Stimulated activated naive CD8-positive, alpha-beta T cell treated with anti-CD3 and anti-CD28 coated beads, Interleukin-15, amount 100 ng/mL, for 72 hours (primary cell): ENCODE measurements at regions not wholly inside any gene's neighbourhood (a gene's known extent, or its start where the extent isn't known, plus 50 kb on each side); places are given as distances from the start of the nearest gene placed in this dataset.

Experiments used
- ATAC-seq: fragments of 150-1000 bp; cut with Tn5 transposase; 2 replicates; pipeline ENCODE4 v1.10.0; 2021; ENCODE audit warnings: mild to moderate bottlenecking, moderate library complexity
- DNase-seq, 2 donors: peaks; one replicate each; pipeline ENCODE4 v3.0.0; 2021 to 2022
- H3K27ac Mint-ChIP-seq, 2 donors: one replicate each; pipeline ENCODE4 v1.8.0; 2022; ENCODE audit warnings: mild to moderate bottlenecking in 2 of 2, mixed read lengths in 2 of 2, moderate library complexity in 2 of 2
- H3K27me3 Mint-ChIP-seq: one replicate; pipeline ENCODE4 v1.8.0; 2022; ENCODE audit warnings: mixed read lengths
- H3K4me1 Mint-ChIP-seq: one replicate; pipeline ENCODE4 v1.8.0; 2022; ENCODE audit warnings: mild to moderate bottlenecking, mixed read lengths
- H3K4me3 Mint-ChIP-seq, 2 donors: one replicate each; pipeline ENCODE4 v1.8.0; 2022; ENCODE audit warnings: mild to moderate bottlenecking in 2 of 2, mixed read lengths in 2 of 2, moderate library complexity in 1 of 2
- H3K9me3 Mint-ChIP-seq, 2 donors: one replicate each; pipeline ENCODE4 v1.8.0; 2022; ENCODE audit warnings: mixed read lengths in 2 of 2

DNA sequence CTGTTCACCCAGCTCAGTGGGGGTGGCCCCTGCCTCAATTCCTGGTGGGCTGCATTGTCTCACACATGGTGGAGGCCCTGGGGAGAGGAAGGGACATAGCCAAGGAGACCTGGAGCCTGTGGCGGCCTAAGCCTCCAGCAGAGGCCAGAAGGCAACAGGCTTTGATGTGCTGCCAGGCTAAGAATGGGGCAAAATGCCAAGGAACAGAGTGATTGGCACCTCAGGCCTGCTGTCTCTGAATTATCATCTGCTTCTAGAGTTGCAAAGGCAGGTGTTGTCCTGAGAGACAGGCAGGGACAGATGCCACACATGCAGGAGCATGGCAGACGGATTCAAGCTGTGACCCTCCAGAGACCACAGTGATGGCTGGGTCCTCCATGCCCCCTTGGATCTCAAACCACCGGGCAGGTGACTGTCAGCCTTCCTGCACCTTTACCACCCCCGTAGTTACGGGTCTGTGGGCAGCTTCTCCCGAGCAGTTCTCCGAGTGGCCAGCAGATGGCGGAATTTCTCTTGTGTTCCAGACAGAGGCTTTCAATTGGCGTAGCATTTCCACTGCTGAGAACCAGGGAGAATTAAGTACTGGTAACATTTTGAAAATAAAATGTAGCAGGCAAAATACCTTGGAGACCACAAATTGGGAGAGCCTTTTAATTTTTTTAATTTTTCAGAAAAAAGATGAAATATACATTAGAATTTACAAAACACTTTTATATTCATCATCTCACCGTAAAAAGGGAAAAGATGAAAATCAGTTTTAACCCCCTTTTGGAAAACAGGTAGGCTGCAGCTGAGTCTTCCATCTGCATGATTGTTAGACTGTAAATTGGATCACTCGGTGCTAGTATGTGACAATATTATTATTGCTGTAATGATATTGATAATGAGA lies 525.5 kb upstream of the CFAP20DC start:
- H3K27me3 Mint-ChIP-seq: no peaks in the 10 kb centered on the region
- H3K9me3 Mint-ChIP-seq: no peaks in the 10 kb centered on the region
- ATAC-seq (peak; percentile 79), DNase-seq (peak; percentile 75 to 80)
- H3K27ac Mint-ChIP-seq: no peak overlapping the region
- H3K4me3 Mint-ChIP-seq: no peak overlapping the region
- H3K4me1 Mint-ChIP-seq: peaks cover 3% of the 10 kb centered on the region

DNA sequence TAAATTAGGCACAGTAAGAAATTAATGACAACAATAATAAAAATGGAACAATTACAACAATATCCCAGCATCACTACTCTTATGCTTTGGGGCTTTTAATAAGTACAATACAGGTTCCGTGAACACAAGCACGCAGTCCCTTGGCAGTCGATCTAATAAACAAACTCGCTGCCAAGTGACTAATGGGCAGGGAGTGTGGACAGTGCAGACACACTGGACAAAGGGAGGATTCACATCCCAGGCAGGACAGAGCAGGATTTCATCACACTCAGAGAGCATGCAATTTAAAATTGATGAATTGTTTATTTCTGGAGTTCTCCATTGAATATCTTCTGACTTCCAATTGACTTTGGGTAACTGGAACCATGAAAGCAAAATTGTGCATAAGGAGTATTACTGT lies 524.1 kb upstream of the CFAP20DC start:
- no peak for DNase-seq

DNA sequence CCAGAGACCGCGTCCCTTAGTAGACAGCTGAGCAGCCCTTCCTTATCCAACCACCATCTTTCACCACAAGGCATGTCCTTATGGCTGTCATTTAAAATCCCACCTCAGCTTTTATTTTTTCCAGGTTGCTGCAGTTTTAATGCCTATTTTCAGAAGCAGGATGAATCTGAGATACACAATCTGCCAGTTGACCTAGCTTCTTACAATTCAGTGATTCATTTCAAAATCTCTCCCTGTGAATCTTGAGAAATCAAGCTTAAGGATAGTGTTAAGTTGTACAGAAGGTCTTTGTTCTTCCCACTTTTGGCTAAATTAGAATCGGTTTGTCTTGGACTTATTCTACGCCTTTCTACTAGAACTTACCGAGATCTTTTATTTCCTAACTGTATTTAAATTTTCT lies 522.3 kb upstream of the CFAP20DC start:
- no peak overlapping the region for H3K4me3 Mint-ChIP-seq
- no peaks in the 10 kb centered on the region for H3K9me3 Mint-ChIP-seq
- H3K4me1 Mint-ChIP-seq: no peaks in the 10 kb centered on the region
- no peaks in the 10 kb centered on the region for H3K27me3 Mint-ChIP-seq
- DNase-seq: no peak
- no peak overlapping the region for H3K27ac Mint-ChIP-seq
- ATAC-seq: no peak

More for the DNA sequence above, 524.1 kb upstream of the CFAP20DC start:
- Mint-ChIP-seq H3K4me3 (no peak overlapping the region), H3K27me3 (no peaks in the 10 kb centered on the region), H3K27ac (no peak overlapping the region), H3K4me1 (no peaks in the 10 kb centered on the region), H3K9me3 (no peaks in the 10 kb centered on the region)
- no peak for ATAC-seq

DNA sequence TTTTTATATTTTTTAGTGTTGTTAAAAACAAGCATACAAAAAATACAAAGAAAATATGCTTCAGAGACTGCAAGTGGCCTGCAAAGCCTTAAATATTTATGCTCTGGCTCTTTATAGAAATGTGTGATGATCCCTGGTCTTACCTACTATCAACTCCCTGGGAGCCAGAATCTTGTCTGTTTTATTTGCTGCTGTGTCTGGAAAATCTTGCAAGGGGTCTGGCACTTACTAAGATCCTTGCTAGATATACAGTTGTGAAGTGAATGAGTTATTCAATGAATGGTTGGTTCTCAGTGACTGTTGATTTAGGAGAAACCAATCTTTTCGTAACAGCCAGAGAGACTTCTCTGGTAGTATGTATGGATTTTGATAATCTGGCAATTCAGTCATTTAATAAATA lies 521.0 kb upstream of the CFAP20DC start:
- Mint-ChIP-seq H3K4me1 (no peaks in the 10 kb centered on the region), H3K27me3 (no peaks in the 10 kb centered on the region), H3K9me3 (no peaks in the 10 kb centered on the region), H3K27ac (peak overlapping the region in 1 of 2 donors; percentile 31), H3K4me3 (no peak overlapping the region)
- no peak for DNase-seq
- no peak for ATAC-seq

DNA sequence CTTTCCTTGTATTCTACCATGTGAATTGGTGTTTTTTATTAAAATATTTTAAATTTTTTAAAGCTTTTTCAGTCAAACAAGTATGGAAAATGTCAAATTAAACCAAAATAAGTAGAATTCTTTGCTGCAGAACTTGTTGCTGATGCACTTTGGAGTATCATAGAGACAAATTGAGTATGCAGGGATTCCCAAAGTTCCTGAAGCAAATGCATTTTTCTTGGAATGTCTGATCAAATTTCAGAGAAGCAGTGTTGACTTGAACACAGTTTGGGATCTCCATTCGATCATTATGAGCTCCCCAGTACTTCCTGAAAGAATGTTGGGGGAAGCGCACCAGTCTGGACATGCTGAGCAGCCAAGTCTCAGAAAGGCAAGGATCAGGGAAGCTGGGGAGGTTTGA lies 517.8 kb upstream of the CFAP20DC start:
- ATAC-seq (no peak), DNase-seq (no peak)
- no peak overlapping the region for H3K4me3 Mint-ChIP-seq
- H3K27ac Mint-ChIP-seq: no peak overlapping the region
- no peaks in the 10 kb centered on the region for H3K4me1 Mint-ChIP-seq
- H3K27me3 Mint-ChIP-seq: no peaks in the 10 kb centered on the region
- no peaks in the 10 kb centered on the region for H3K9me3 Mint-ChIP-seq

DNA sequence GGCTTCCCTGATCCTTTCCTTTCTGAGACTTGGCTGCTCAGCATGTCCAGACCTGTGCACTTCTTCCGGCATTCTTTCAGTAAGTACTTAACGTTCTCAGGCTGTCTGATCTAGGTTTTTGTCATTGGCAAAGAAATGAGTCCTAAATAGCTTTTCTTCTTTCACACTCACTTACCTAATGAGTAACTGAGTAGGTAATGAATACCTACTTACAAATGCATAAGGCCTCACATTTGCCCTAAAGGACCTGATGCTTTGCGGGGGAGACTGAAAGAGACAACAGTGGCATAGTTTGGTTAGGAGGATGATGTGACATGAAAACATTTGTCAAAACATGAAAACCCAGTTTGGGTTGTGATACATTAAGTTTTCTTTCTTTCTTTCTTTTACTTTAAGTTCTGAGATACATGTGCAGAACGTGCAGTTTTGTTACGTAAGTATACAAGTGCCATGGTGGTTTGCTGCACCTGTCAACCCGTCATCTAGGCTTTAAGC lies 516.7 kb upstream of the CFAP20DC start:
- peaks cover 0 to 4% of the 10 kb centered on the region in 2 donors for H3K9me3 Mint-ChIP-seq
- H3K4me1 Mint-ChIP-seq: no peaks in the 10 kb centered on the region
- DNase-seq: no peak
- no peaks in the 10 kb centered on the region for H3K27me3 Mint-ChIP-seq
- peak; percentile 74 for ATAC-seq
- no peak overlapping the region for H3K4me3 Mint-ChIP-seq
- peak overlapping the region in 1 of 2 donors; percentile 27 for H3K27ac Mint-ChIP-seq

DNA sequence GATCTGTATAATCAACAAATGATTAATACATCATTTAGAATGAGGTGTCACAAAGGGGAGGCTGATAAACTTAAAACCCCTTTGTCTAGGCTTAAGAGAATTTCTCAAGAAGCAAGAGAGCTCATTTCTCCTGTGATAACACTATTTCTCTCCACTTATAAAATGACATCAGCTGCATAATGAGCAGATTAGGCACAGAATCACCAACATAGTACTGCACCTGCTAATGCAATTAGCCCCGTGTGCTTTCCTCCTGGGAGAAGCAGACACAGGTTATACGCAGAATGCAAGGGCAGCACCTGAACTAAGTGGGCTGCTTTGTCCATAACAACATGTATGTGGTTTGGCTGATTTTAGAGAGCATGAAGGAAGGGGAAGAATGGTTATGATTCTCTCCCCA lies 515.3 kb upstream of the CFAP20DC start:
- H3K27ac Mint-ChIP-seq: no peak overlapping the region
- no peak overlapping the region for H3K4me3 Mint-ChIP-seq
- H3K9me3 Mint-ChIP-seq: peaks cover 0 to 10% of the 10 kb centered on the region in 2 donors
- H3K27me3 Mint-ChIP-seq: no peaks in the 10 kb centered on the region
- DNase-seq: no peak
- peaks cover 9% of the 10 kb centered on the region for H3K4me1 Mint-ChIP-seq
- ATAC-seq: no peak

DNA sequence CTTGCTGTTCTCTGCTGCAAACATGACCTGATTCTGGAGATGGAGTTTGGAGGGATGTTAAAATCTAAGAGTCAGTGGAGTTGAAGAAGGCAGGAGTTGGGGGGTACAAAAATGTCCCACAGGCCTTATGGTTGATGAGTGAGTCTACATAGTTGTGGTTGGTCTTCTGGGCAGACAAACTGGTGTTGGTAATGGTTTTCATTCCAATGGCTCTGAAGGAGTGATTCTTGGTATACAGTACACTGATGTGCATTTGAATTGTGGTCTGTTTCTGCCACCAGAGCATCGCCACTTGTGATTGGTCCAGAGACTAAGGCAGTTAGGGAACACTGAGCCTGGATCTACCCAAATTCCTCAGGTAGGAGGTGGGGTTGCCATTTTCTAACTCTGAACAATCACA lies 514.1 kb upstream of the CFAP20DC start:
- ATAC-seq (no peak), DNase-seq (no peak)
- Mint-ChIP-seq H3K4me1 (peaks cover 21% of the 10 kb centered on the region), H3K4me3 (no peak overlapping the region), H3K27ac (peak overlapping the region in 1 of 2 donors; percentile 11), H3K27me3 (no peaks in the 10 kb centered on the region), H3K9me3 (peaks cover 0 to 10% of the 10 kb centered on the region in 2 donors)

DNA sequence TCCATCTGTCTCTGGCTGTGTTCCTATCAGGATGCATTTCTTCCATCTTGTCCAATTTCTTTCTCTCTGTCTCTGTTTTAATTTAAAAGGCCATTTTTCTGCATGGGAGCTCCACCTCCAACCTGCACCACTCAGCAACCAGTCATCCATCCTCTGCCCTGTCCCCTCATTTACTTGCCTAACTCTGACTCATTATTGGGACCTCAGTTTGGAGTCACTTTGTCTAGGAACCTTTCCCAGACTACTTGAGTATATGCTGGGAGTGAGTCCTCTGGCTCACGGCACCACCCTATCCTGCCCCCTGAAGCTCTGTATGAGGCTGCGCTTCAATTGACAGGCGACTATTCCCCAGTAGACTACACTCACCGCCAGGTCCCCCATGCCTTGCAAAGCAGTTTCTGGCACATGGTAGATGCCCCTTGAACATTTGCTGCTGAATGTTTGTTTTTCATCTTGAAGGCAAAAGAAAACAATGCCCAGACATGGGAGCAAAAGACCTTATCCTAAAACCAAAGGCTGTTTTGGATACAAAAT lies 513.3 kb upstream of the CFAP20DC start:
- Mint-ChIP-seq H3K4me3 (no peak overlapping the region), H3K9me3 (peaks cover 0 to 10% of the 10 kb centered on the region in 2 donors), H3K27me3 (no peaks in the 10 kb centered on the region), H3K4me1 (peaks cover 23% of the 10 kb centered on the region), H3K27ac (no peak overlapping the region)
- no peak for DNase-seq
- ATAC-seq: no peak

DNA sequence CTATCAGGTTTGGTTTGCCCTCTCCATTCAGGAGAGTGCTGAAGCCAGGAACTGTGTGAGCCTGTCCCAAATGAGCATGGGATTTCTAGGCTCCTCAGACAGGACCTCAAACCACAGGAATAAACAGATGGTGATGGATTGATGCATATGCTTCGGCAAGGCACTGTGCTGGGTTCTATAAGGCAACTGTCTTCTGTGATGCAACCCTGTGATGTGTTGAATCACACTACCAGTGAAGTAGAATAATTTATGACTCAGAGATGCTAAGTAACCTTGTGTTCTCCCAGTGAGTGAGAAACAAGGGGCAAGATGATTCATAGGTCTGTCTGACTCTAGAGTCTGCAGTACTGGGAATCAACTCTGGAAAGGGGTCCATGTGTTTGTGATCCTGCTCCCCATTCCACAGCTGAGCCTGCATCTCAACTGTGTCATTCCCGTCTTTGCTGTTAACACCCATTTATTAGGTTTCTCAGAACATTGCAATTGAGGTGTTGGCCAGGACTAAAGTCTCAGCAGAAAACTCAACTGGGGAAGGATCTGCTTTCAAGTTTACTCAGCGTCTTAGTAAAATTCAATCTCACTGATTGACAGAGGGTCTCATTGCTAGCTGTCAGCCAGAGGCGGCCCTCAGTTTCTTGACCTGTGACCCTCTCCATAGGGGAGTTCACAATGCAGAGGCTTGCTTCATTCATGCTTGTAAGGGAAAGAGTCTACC lies 510.1 kb upstream of the CFAP20DC start:
- Mint-ChIP-seq H3K27me3 (no peaks in the 10 kb centered on the region), H3K9me3 (peaks cover 0 to 14% of the 10 kb centered on the region in 2 donors), H3K27ac (peak overlapping the region; percentile 96 to 97), H3K4me3 (no peak overlapping the region), H3K4me1 (peaks cover 23% of the 10 kb centered on the region)
- peak; percentile 35 to 45 for DNase-seq
- peak; percentile 98 for ATAC-seq

DNA sequence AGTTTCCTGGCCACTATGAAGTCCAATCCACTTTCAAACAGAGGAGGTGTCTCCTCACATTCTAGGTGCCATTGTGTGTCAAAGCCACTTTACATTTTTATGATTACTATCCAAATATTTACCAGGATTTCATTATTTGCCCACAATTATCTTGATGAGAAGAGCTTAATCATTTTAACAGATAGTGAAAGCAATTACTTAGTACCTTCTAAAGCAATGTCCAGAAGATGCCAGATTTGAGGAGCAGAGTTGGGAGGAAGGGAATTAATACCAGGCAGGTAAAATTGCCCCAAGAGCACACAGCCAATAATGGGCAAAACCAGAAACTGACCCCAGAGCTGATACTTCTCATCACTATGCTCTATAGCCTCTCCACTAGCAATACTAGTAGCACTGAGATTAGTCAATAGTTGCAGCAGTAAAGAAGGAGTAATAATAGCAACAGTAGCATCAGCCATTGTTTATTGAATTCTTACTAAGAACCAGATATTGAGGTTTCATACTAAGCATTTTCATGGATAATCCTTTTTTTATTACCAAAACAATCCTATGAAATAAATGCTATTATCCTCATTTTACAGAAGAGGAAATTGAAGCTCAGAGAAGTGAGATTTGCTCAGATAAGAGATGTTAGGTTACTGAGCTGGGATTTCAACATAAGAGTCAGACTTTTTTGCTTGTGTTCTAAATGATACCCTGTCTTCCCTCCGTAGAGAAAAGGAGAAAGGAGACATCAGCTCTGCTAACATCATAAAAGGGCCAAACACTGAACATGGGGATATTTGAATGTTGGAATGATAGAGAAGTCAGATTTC lies 509.3 kb upstream of the CFAP20DC start:
- ATAC-seq: no peak
- Mint-ChIP-seq H3K27ac (peak overlapping the region; percentile 96 to 97), H3K9me3 (peaks cover 0 to 14% of the 10 kb centered on the region in 2 donors), H3K4me1 (peaks cover 23% of the 10 kb centered on the region), H3K4me3 (no peak overlapping the region), H3K27me3 (no peaks in the 10 kb centered on the region)
- no peak for DNase-seq

DNA sequence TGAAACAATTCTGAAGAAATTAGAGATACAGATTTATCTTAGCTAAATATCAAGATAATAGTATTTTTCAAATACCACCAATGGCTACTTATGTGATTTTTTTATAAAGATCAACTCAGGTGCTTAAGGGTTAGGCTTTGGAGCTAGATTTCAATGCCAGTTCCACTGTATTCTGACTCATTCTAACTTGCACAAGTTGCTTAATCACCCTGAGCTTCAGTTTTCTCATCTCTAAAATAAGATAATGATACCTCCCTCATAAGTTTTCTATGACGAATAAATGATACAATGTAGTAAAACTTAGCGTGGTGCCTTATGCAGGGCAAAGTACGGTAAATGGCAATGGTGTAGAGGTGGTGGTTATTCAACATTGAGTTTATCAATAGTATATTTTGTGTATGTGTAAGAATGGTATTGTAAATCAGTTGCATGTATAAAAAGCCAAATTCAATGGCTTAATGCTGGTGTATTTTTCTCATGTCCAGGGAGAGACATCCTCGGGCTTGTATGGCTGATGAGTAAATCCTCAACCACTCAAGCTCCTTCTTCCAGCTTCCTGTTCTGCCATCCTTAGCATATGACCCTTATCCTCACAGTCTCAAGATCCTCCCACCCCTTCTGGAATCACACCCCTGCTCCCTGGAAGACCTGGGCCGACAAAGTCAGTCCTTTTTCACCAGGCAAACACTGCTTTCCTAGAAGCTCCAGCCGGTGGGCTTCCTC lies 505.9 kb upstream of the CFAP20DC start:
- peaks cover 17% of the 10 kb centered on the region for H3K4me1 Mint-ChIP-seq
- ATAC-seq (no peak), DNase-seq (no peak)
- peaks cover 0 to 7% of the 10 kb centered on the region in 2 donors for H3K9me3 Mint-ChIP-seq
- no peak overlapping the region for H3K4me3 Mint-ChIP-seq
- H3K27me3 Mint-ChIP-seq: no peaks in the 10 kb centered on the region
- H3K27ac Mint-ChIP-seq: no peak overlapping the region

DNA sequence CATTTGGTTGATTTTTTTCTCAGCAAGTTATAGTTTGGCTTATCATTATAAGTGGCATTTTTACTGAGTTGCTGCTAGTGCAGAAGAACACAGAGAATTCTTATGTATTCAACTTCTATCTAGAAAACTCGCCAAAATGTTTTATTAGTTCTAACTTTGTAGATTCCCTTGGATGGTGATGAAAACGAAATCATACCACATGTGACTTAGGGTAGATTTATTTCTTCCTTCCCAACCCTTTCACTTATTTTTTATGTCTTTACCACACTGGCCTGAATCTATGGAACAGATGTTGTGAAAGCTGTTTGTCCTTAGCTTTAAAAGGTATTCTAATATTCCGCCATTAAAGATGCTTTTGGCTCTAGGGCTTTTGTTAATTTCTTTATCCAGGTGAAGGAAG lies 503.3 kb upstream of the CFAP20DC start:
- no peak overlapping the region for H3K4me3 Mint-ChIP-seq
- no peak for ATAC-seq
- H3K9me3 Mint-ChIP-seq: peaks cover 0 to 5% of the 10 kb centered on the region in 2 donors
- DNase-seq: no peak
- H3K4me1 Mint-ChIP-seq: no peaks in the 10 kb centered on the region
- H3K27ac Mint-ChIP-seq: no peak overlapping the region
- H3K27me3 Mint-ChIP-seq: no peaks in the 10 kb centered on the region

DNA sequence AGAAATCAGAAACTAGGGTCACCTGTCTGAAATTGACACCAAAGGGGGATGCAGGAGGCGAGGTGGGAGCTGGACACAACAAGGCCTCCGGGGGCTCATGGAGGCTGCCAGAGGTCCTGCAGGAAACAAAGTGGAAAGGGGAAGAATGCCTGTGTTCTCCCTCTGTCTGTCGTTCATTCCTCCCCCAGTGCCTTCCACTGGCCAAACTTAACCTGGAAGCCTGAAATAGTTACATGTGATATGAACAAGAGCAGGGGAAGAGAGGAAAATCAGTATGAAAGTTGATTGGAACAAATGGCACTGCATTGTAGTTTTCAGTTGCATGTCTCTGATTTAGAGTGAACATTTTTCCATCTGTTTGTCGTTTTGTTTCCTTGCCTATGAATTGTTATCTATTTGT lies 502.0 kb upstream of the CFAP20DC start:
- H3K9me3 Mint-ChIP-seq: peaks cover 0 to 5% of the 10 kb centered on the region in 2 donors
- H3K4me3 Mint-ChIP-seq: no peak overlapping the region
- ATAC-seq (no peak), DNase-seq (no peak)
- H3K27me3 Mint-ChIP-seq: no peaks in the 10 kb centered on the region
- H3K4me1 Mint-ChIP-seq: no peaks in the 10 kb centered on the region
- H3K27ac Mint-ChIP-seq: no peak overlapping the region

DNA sequence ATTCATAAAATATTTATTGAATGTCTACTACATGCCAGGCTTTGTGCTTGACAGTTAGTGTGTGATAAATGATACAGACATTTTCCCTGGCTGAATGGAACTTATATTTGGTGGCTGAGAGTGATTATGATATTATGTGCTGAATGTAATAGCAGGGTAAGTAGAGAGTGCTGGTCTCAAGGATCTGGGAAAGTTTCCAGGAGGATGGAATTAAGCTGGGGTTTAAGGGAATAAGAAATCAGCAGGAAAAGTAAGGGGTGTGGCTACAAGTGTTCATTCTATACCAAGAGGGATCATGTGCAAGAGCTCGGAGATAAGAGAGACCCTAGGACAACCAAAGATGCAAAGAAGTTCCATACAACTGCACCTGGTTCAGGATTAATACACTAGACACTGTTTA lies 500.1 kb upstream of the CFAP20DC start:
- ATAC-seq (no peak), DNase-seq (no peak)
- H3K27ac Mint-ChIP-seq: no peak overlapping the region
- no peaks in the 10 kb centered on the region for H3K4me1 Mint-ChIP-seq
- H3K9me3 Mint-ChIP-seq: no peaks in the 10 kb centered on the region
- no peaks in the 10 kb centered on the region for H3K27me3 Mint-ChIP-seq
- H3K4me3 Mint-ChIP-seq: no peak overlapping the region
